Keratinocyte (primary cell): ENCODE measurements at regions not wholly inside any gene's neighbourhood (a gene's known extent, or its start where the extent isn't known, plus 50 kb on each side); places are given as distances from the start of the nearest gene placed in this dataset.

ENCODE experiments used
- CTCF ChIP-seq, 3 experiments: IDR thresholded peaks in 1 of 3; conservative IDR thresholded peaks in 1 of 3; optimal IDR thresholded peaks in 1 of 3; 2 replicates in 2 of 3; 3 replicates in 1 of 3; pipeline versions ENCODE3 to v1.5.1; 2011; ENCODE audit warnings: low read length in 3 of 3, mild to moderate bottlenecking in 3 of 3, moderate library complexity in 2 of 3, control low read depth in 1 of 3, inconsistent platforms in 1 of 3; ENCODE audit not compliant: insufficient read depth in 2 of 3; ENCODE audit errors: extremely low read depth in 1 of 3
- EZH2 ChIP-seq: IDR thresholded peaks from one replicate; pipeline ENCODE4 v1.6.1; 2012; ENCODE audit warnings: inconsistent platforms, mild to moderate bottlenecking, low read length, moderate library complexity

- no peak for TF ChIP-seq EZH2
- no peak for TF ChIP-seq CTCF (optimal IDR thresholded peaks at IDR 0.05 in 1 of 3, IDR thresholded peaks at IDR 0.05 in 1 of 3, conservative IDR thresholded peaks at IDR 0.05 in 1 of 3; ENCODE audit: extremely low read depth in 1 of 3, insufficient read depth in 2 of 3, low read length in 3 of 3)
Measured at GRCh38 chr11:29336727-29337575, 679.9 kb downstream of the KCNA4 start.
